ENCODE measurements at regions not wholly inside any gene's neighbourhood (a gene's known extent, or its start where the extent isn't known, plus 50 kb on each side); places are given as distances from the start of the nearest gene placed in this dataset.

- TF ChIP-seq CTCF (IDR thresholded peaks at IDR 0.05): no peak
- TF ChIP-seq POLR2AphosphoS5 (IDR thresholded peaks at IDR 0.05): no peak
- no peak for TF ChIP-seq POLR2A (IDR thresholded peaks at IDR 0.05)
Observed at GRCh38 chr3:104715972-104716371, 650.7 kb upstream of the ALCAM start.

All from sigmoid colon (tissue), 4 donors.